Type B pancreatic cell (in vitro differentiated cells): ENCODE measurements at regions not wholly inside any gene's neighbourhood (a gene's known extent, or its start where the extent isn't known, plus 50 kb on each side); places are given as distances from the start of the nearest gene placed in this dataset.

ENCODE experiments used
- DNase-seq: peaks from one replicate; pipeline ENCODE4 v3.0.0; 2021; ENCODE audit warnings: mixed read lengths; ENCODE audit not compliant: unreplicated experiment; ENCODE audit errors: extremely low spot score
- H3K27ac Mint-ChIP-seq: 2 replicates; pipeline ENCODE4 v1.8.0; 2021; ENCODE audit warnings: mild to moderate bottlenecking, mixed read lengths
- H3K27me3 Mint-ChIP-seq: 2 replicates; pipeline ENCODE4 v1.8.0; 2021; ENCODE audit warnings: mixed read lengths
- H3K36me3 Mint-ChIP-seq: 2 replicates; pipeline ENCODE4 v1.8.0; 2021; ENCODE audit warnings: mixed read lengths
- H3K4me1 Mint-ChIP-seq: one replicate; pipeline ENCODE4 v1.8.0; 2021; ENCODE audit warnings: mixed read lengths; ENCODE audit not compliant: unreplicated experiment
- H3K4me3 Mint-ChIP-seq: 2 replicates; pipeline ENCODE4 v1.8.0; 2021; ENCODE audit warnings: mild to moderate bottlenecking, mixed read lengths
- H3K9me3 Mint-ChIP-seq: 2 replicates; pipeline ENCODE4 v1.8.0; 2021; ENCODE audit warnings: mixed read lengths
- TF ChIP-seq, protein P1 (sequence below): fragments of 200-600 bp; sonication (generic); conservative IDR thresholded peaks from 2 replicates; pipeline ENCODE4 v1.5.0; 2021; ENCODE audit warnings: antibody characterized with exemption, mild to moderate bottlenecking

DNA sequence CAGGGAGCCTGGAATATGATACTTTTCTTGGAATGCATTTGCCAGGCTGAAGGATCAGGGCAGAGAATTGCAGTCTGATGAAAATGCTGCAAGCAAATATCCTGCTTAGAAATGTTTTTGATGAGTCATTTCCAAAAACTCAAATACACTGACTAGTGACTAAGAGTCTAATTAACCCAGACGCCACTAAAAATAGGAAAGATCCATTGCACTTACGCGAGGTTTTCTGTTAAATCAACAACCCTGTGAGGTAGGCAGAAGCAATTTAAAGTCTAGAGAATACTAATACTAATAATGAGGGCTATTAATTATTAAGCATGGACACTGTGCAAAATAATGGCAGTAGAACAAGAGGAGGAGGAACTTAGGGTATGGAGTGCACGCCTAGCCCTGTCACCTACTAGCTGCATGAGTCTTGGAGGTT is 130.1 kb upstream of the DOK5 start:
- Mint-ChIP-seq H3K4me1 (peaks cover 26% of the 10 kb centered on the region), H3K27me3 (peaks cover 3% of the 10 kb centered on the region), H3K27ac (no peak overlapping the region), H3K9me3 (no peaks in the 10 kb centered on the region), H3K36me3 (no peaks in the 10 kb centered on the region), H3K4me3 (peak overlapping the region; percentile 40)
- TF ChIP-seq, protein P1, sequence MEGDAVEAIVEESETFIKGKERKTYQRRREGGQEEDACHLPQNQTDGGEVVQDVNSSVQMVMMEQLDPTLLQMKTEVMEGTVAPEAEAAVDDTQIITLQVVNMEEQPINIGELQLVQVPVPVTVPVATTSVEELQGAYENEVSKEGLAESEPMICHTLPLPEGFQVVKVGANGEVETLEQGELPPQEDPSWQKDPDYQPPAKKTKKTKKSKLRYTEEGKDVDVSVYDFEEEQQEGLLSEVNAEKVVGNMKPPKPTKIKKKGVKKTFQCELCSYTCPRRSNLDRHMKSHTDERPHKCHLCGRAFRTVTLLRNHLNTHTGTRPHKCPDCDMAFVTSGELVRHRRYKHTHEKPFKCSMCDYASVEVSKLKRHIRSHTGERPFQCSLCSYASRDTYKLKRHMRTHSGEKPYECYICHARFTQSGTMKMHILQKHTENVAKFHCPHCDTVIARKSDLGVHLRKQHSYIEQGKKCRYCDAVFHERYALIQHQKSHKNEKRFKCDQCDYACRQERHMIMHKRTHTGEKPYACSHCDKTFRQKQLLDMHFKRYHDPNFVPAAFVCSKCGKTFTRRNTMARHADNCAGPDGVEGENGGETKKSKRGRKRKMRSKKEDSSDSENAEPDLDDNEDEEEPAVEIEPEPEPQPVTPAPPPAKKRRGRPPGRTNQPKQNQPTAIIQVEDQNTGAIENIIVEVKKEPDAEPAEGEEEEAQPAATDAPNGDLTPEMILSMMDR: no peak
- DNase-seq: no peak

DNA sequence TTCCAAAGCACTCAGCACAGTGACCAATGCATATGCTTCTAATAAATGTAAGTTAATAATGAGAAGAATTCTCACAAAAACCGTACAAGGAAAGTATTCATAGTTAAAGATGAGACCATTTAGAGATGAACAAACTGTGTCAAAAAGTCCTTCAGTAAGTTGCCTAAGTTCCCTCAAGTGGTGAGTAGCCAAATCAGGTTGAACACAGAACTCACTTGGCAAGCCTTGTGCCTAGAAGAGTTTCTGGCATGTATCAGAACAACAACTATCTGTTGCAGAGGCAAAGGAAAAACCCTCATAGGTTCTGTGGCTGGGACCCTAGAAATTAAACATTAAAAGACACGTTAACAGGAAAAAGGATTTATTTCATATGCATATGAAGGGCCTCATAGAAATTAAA is 129.6 kb upstream of the DOK5 start:
- H3K27ac Mint-ChIP-seq: no peak overlapping the region
- TF ChIP-seq, protein P1: no peak
- no peak for DNase-seq
- peaks cover 3% of the 10 kb centered on the region for H3K27me3 Mint-ChIP-seq
- H3K36me3 Mint-ChIP-seq: no peaks in the 10 kb centered on the region
- no peak overlapping the region for H3K4me3 Mint-ChIP-seq
- no peaks in the 10 kb centered on the region for H3K9me3 Mint-ChIP-seq
- H3K4me1 Mint-ChIP-seq: peaks cover 21% of the 10 kb centered on the region

DNA sequence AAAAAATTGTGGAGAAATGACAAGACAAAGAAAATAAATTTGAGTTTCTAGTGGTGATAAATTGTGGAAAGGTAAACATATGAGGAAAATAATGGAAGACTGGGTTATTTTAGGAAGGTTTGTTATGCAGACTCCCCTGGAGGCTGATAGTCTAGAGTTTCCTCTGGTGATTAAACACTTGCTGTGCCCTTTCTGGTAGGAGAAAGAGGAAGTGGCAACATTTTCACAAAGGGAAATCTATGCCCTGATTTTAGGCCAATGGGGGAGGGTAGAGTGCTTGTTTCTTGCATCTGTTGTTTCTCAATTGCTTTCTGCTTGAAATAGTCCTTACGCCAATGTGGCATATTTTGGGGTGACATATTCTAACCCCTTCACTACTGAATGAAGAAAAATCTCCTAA is 129.1 kb upstream of the DOK5 start:
- Mint-ChIP-seq H3K9me3 (no peaks in the 10 kb centered on the region), H3K27me3 (peaks cover 3% of the 10 kb centered on the region), H3K4me3 (no peak overlapping the region), H3K27ac (no peak overlapping the region), H3K4me1 (peaks cover 20% of the 10 kb centered on the region), H3K36me3 (no peaks in the 10 kb centered on the region)
- TF ChIP-seq, protein P1: no peak
- no peak for DNase-seq

DNA sequence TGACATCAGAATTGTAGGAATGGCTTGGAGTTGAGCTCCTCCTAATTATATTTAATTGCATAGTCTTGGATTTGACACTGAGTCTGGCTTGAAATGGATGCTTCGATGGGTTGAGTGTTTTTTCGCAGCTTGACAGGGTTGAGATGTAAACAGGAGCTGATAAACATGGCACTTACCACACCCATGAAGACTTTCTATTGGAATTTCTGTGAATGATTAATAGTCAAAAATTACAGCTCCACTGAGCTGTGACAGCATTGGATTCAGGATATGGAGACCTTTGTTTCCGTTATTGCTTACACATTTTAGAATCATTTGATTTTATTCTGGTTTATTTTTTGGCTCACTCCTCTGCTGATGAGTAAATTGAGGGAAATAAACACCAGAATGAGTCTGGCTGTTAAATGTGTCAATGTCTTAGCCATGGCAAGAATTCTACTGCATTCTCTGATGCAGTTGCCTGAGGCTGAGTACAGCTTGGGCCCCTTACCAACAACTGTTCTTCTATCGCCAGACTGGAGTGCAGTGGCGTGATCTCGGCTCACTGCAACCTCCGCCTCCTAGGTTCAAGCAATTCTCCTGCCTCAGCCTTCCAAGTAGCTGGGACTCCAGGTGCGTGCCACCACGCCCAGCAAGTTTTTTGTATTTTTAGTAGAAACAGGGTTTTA is 128.1 kb upstream of the DOK5 start:
- TF ChIP-seq, protein P1: no peak
- H3K9me3 Mint-ChIP-seq: no peaks in the 10 kb centered on the region
- H3K27ac Mint-ChIP-seq: no peak overlapping the region
- no peak for DNase-seq
- peaks cover 6% of the 10 kb centered on the region for H3K27me3 Mint-ChIP-seq
- H3K36me3 Mint-ChIP-seq: no peaks in the 10 kb centered on the region
- peaks cover 20% of the 10 kb centered on the region for H3K4me1 Mint-ChIP-seq
- no peak overlapping the region for H3K4me3 Mint-ChIP-seq

DNA sequence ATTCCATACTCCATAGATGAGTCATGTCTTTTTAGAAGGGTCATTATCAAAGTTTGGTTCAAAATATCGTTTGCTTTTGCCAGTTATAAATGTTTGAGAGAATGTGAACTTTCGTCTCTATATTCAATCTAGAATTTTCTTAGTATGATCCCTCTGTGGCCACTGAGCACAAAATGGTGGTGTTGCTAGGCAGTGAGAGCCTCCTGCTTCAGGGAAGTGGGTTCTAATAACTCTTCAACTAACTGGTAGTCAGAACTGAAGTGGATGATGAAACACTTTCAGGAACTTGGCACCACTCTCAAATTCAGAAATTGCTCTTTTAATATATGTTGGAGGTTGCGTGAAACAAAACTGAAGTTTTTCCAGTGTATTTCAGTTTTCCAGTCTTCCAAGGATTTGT is 125.0 kb upstream of the DOK5 start:
- TF ChIP-seq, protein P1: no peak
- Mint-ChIP-seq H3K4me3 (no peak overlapping the region), H3K27ac (no peak overlapping the region), H3K4me1 (peaks cover 16% of the 10 kb centered on the region), H3K36me3 (no peaks in the 10 kb centered on the region), H3K9me3 (no peaks in the 10 kb centered on the region), H3K27me3 (peaks cover 18% of the 10 kb centered on the region)
- no peak for DNase-seq
